ENCODE measurements at regions not wholly inside any gene's neighbourhood (a gene's known extent, or its start where the extent isn't known, plus 50 kb on each side); places are given as distances from the start of the nearest gene placed in this dataset.

DNA sequence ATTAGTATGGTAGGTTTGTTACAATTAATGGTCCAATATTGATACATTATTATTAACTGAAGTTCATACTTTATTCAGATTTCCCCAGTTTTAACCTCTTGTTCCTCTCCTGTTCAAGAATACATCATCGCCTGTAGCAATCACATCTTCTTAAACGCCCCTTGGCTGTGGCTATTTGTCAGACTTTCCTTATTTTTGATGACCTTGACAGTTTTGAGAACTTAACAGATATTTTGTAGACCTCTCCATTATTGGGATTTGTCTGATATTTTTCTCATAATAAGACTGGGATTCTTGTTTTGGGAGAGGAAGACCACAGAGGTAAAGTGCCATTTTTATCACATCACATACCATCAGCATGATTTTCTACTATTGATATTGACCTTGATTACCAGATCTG lies 112.3 kb upstream of the MARCHF11 start:
- TF ChIP-seq SIN3A (IDR thresholded peaks at IDR 0.05; ENCODE audit: borderline replicate concordance, insufficient read depth, low read length) (no peak), POLR2AphosphoS5 (IDR thresholded peaks at IDR 0.05; ENCODE audit: low read depth, low read length) (no peak), TAF1 (IDR thresholded peaks at IDR 0.05; ENCODE audit: borderline replicate concordance, insufficient read depth, low read length) (no peak)
